GM12891 (cell line): ENCODE measurements at regions not wholly inside any gene's neighbourhood (a gene's known extent, or its start where the extent isn't known, plus 50 kb on each side); places are given as distances from the start of the nearest gene placed in this dataset.
"Not testable (repeated sequence)": the region's sequence is repeated elsewhere in the genome, so short reads cannot be mapped to it uniquely, and the experiment has no call there.

Experiments
- DNase-seq: peaks from one replicate; pipeline ENCODE4 v3.0.0; 2011; ENCODE audit warnings: low spot score; ENCODE audit not compliant: insufficient read length
- FAIRE-seq: peaks from 2 replicates; lab custom pipeline; 2011; peaks lifted over from hg19 to GRCh38; lab: Jason Lieb, UNC
- PAX5 ChIP-seq: IDR thresholded peaks from 2 replicates; pipeline ENCODE4 v1.6.1; 2011; ENCODE audit warnings: low read length, moderate library complexity, mild to moderate bottlenecking; ENCODE audit not compliant: insufficient read depth, severe bottlenecking
- POLR2A ChIP-seq: IDR thresholded peaks from 2 replicates; pipeline ENCODE4 v1.6.1; 2011; ENCODE audit warnings: low read depth, low read length, control low read depth
- POLR2AphosphoS5 ChIP-seq: IDR thresholded peaks from 2 replicates; pipeline ENCODE4 v1.6.1; 2011; ENCODE audit warnings: low read depth, low read length, control low read depth
- POU2F2 ChIP-seq: IDR thresholded peaks from 2 replicates; pipeline ENCODE4 v1.6.1; 2011; ENCODE audit warnings: low read depth, mild to moderate bottlenecking, control low read depth, low read length, moderate library complexity
- SPI1 ChIP-seq: IDR thresholded peaks from 2 replicates; pipeline ENCODE4 v1.6.1; 2011; ENCODE audit warnings: low read depth, low read length, control low read depth
- TAF1 ChIP-seq: IDR thresholded peaks from 2 replicates; pipeline ENCODE4 v1.6.1; 2011; ENCODE audit warnings: low read depth, low read length, control low read depth

DNA sequence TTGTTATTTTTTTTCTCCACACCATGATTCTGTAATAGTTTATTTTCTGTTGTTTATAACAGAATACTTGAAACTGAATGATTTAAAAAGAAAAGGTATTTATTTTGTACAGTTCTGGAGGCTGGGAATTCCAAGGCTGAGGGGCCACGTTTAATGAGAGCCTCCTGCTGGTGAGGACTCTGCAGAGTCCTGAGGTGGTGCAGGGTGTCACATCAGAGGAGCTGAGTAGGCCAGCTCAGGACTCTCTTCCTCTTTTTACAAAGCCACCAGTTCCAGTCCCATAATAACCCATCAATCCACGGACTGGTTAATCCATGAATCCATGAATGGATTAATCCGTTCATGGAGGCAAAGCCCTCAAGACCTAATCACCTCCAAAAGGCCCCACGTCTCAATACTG, 71.6 kb downstream of the TFAP2A start:
- FAIRE-seq (no peak), DNase-seq (no peak)
- TF ChIP-seq POLR2AphosphoS5: no peak
- no peak for TF ChIP-seq PAX5
- no peak for TF ChIP-seq POU2F2
- TF ChIP-seq TAF1: no peak
- TF ChIP-seq SPI1: peak; percentile 62

DNA sequence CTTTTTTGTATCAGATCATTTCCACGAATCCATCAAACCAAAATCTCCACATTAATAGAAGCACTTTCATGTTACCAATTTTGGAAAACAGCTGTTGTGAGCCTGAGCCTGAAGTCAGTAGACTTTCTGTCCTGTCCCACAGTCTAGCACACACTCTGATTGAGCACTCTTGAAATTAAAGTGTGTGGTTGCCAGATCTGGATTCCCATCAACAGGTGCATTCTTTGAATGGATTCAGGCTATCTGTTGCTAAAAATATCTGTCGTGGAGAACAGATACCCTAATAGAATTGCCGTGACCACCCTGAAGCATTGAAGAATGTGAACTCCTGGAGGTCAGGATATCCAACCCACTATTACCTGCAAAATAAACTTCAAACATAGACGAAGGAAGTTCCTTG, 73.3 kb downstream of the TFAP2A start:
- no peak for DNase-seq
- FAIRE-seq: no peak
- TF ChIP-seq POU2F2: no peak
- no peak for TF ChIP-seq TAF1
- TF ChIP-seq PAX5: no peak

DNA sequence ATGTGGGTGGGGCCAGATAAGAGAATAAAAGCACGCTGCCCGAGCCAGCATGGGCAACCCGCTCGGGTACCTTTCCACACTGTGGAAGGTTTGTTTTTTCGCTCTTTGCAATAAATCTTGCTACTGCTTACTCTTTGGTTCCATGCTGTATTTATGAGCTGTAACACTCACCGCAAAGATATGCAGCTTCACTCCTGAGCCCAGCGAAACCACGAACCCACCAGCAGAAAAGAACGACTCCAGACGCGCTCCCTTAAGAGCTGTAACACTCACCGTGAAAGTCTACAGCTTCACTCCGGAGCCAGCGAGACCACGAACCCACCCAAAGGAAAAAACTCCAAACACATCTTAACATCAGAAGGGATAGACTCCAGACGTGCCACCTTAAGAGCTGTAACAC, 76.7 kb downstream of the TFAP2A start:
- TF ChIP-seq POLR2AphosphoS5 (no peak), POLR2A (no peak), TAF1 (no peak), PAX5 (no peak), POU2F2 (no peak), SPI1 (no peak)
- no peak for FAIRE-seq
- DNase-seq: no peak

DNA sequence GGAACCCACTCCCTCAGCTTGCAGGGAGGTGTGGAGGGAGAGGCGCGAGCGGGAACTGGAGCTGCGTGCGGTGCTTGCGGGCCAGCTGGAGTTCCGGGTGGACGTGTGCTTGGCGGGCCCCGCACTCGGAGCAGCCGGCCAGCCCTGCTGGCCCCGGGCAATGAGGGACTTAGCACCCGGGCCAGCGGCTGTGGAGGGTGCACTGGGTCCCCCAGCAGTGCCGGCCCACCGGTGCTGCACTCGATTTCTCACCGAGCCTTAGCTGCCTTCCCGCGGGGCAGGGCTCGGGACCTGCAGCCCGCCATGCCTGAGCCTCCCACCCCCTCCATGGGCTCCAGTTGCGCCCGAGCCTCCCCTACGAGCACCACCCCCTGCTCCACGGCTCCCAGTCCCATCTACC, 77.5 kb downstream of the TFAP2A start:
- FAIRE-seq, DNase-seq: not testable (repeated sequence)

DNA sequence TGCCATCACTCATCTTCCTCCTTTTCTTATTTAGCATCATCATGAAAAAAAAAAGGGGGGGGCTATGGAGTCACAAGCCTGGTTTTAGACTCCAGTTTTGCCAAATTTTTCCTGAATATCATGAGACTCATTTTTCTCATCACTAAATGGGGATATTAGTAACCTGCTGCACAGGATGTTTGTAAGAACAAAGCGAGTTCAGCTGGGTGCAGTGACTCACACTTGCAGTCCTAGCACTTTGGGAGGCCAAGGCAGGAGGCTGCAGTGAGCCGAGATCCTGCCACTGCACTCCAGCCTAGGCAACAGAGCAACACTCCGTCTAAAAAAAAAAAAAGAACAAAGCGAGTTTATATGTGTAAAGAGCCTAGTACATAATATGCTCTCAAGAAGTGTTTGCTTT, 82.8 kb downstream of the TFAP2A start:
- DNase-seq: no peak
- no peak for TF ChIP-seq TAF1
- no peak for TF ChIP-seq POLR2AphosphoS5
- TF ChIP-seq POLR2A: no peak
- TF ChIP-seq POU2F2: no peak
- no peak for TF ChIP-seq SPI1
- no peak for TF ChIP-seq PAX5
- FAIRE-seq: no peak

DNA sequence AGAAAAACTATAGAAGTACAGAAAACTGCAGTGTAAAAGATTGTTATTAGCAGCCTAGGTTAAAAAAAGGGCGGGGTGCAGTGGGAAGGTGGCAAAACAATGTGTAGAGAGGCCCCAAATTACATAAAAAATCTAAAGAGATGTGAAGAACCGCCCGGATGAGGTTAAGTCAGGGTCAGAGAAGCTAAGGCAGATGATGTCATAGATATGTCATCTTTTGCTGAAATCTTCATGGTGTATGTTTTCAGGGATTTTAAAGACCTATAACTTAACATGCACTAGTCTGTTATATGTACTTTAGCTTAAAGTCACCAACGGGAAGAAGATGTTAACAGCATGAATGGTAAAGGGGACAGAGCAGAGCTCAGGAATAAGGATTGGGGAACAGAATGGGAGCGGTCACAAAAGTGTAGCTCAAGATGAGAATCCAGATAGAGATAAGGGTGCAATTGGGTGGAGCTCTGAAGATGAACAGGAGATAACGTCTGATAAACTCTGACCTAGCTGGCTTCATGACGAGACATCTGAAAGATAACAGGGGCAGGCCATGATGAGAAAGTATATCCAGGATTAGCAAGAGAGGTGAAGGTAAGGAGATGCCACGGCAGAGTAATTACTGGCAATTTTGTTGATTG, 83.4 kb downstream of the TFAP2A start:
- FAIRE-seq (no peak), DNase-seq (no peak)
- TF ChIP-seq POU2F2 (no peak), POLR2AphosphoS5 (no peak), PAX5 (no peak), SPI1 (no peak), POLR2A (no peak), TAF1 (no peak)

DNA sequence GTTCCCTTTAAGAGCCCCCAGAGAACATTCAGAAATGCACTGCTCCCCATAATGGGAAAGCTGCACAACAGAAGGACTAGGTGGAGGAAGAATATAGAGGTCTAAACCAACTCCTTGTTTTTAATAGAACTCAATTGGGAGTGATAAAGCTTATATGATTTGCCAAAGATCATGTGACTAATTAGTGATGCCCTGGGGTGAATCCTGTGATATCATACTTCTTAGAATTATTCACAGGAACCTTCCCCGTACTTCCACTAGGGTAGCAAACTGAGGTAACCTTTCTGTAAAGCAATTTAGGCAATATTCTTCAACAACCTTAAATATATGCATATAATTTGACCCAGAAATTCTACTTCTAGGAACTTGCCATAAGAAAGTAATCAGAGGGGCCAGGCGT, 84.4 kb downstream of the TFAP2A start:
- FAIRE-seq: no peak
- no peak for DNase-seq
- no peak for TF ChIP-seq TAF1

DNA sequence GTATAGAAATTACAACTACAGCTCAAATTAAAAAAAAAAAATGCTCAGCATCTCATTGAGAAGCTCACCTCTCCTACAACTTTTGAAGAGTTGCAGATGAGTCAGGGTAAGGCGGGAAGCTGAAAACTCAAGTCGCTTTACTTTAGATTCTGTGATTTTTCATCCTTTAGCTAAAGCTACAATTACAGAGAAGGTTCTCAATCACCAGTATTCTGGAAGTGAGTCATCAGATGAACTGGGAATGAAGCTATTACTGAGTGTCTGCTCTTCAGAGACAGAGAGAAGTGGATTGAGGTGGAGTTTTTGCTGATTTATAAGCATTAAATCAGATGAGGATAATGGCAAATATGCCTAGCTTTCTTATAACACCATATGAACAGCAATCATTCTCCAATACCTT, 91.9 kb downstream of the TFAP2A start:
- no peak for FAIRE-seq
- TF ChIP-seq POU2F2 (no peak), POLR2AphosphoS5 (no peak), SPI1 (no peak), PAX5 (no peak), POLR2A (no peak), TAF1 (no peak)
- no peak for DNase-seq

DNA sequence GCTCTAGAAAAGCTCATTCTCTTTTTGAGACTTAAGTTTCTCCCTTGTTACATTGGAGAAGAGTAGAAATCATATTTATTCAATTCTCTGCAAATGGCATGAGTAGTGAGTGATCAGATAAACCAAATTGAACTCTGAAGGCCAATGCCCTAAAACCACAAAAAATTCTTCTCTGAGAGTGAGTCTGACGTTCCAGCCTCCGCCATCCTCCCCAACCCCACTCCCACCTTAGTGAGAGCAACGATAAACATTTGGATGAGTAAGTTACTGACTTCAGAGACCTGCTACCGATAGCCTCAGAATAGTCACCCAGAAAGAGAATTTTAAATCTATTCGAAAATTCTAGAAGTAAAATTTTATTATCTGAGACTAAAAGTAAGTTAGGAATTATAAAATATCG, 94.6 kb downstream of the TFAP2A start:
- no peak for TF ChIP-seq TAF1
- FAIRE-seq: no peak

DNA sequence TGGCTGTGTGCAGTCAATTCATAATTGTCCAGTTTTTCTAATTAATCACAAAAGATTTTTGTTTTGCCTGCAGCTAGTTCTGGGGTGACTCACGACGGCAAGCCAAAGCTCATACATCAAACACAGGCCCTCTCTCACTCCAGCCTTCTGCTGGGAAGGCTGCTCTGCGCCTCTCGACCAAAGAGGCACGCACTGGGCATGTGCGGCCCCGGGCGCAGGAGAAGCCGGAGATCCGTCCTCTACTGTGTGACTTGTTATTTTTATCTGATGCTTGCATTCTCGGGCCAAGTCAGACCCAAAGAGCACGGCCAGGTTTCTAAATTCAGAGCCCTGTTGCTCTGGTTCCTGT, 98.5 kb downstream of the TFAP2A start:
- TF ChIP-seq POLR2A (no peak), POU2F2 (no peak), POLR2AphosphoS5 (no peak), TAF1 (no peak), SPI1 (no peak), PAX5 (no peak)
- DNase-seq (no peak), FAIRE-seq (no peak)

More for the DNA sequence above, 94.6 kb downstream of the TFAP2A start:
- DNase-seq: no peak

DNA sequence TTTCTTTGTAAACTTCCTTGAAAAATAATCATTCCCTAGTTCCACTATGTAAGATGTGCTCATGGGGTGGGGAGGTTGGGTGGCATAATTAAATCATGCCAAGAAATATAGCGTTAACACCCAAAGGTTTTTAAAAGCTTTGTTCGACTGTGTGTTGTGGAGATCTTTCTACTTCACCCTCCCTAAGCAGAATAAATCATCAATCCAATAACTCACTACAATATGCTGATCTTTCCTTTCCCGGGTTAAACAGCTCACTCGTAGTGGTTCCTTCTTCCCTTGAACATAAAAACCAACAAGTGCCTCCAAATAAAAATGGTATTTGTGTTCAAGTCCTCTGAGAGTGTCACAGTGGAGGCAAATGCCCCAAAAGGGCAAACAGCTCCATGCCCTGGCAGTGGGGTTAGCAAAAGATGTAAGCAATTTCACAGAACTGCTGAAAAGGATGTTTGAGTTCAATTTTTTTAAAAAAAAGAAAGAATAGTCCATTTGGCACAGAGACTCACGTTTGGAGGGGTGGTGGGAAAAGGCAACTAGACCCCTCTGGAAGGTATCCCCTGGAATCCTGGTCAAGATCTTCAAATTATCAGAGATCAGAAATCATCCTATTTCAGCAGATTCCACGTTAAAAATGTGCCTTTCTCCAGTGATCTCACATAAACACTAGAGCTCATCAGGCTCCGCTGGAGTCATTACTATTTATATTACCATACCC, 99.1 kb downstream of the TFAP2A start:
- no peak for FAIRE-seq
- no peak for DNase-seq
- TF ChIP-seq SPI1: no peak
- no peak for TF ChIP-seq POLR2AphosphoS5
- TF ChIP-seq POLR2A: no peak
- no peak for TF ChIP-seq TAF1
- no peak for TF ChIP-seq PAX5
